ENCODE measurements at regions not wholly inside any gene's neighbourhood (a gene's known extent, or its start where the extent isn't known, plus 50 kb on each side); places are given as distances from the start of the nearest gene placed in this dataset.

DNA sequence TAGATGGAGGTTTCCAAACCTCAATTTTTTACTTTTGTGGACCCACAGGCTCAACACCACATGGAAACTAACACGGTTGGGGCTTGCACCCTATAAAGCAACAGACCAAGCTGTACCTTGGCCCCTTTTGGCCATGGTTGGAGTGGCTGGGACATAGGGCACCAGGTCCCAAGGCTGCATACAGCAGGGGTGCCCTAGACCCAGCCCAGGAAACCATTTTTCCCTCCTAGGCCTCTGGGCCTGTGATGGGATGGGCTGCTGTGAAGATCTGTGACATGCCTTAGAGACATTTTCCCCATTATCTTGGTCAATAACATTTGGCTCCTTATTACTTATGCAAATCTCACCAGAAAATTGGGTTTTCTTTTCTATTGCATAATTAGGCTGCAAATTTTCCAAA lies 337.0 kb upstream of the CADM2 start:
- Histone ChIP-seq H3K18ac (ENCODE audit: extremely low read depth, low read length) (no peak overlapping the region), H3K4ac (replicated peaks; ENCODE audit: insufficient read length, low read depth, low read length) (no peak overlapping the region), H3K9me3 (ENCODE audit: insufficient read depth in 2 of 2, low read depth in 1 of 2, low read length in 1 of 2) (peaks cover 11 to 12% of the 10 kb centered on the region in 2 experiments; a peak in 3 of 4 replicates), H3K9ac (replicated peaks in 1 of 4; ENCODE audit: extremely low read depth in 1 of 4, low read depth in 3 of 4, low read length in 3 of 4) (no peak overlapping the region), H3K27me3 (replicated peaks in 1 of 4; ENCODE audit: control insufficient read depth in 3 of 4, extremely low read depth in 1 of 4, insufficient read depth in 3 of 4, low read length in 3 of 4) (no peaks in the 10 kb centered on the region), H2AK5ac (ENCODE audit: low read depth, low read length) (no peak overlapping the region), H3K79me1 (ENCODE audit: low read depth, low read length) (no peaks in the 10 kb centered on the region), H3K4me3 (ENCODE audit: extremely low read depth in 1 of 4, insufficient read depth in 2 of 4, low read depth in 3 of 4, low read length in 4 of 4) (no peak overlapping the region), H2BK5ac (ENCODE audit: low read depth, low read length) (no peak overlapping the region), H2BK12ac (ENCODE audit: low read depth, low read length) (no peak overlapping the region), H3K27ac (ENCODE audit: low read depth, low read length) (no peak overlapping the region), H3K56ac (replicated peaks; ENCODE audit: insufficient read length, low read depth, low read length) (no peak overlapping the region), H2AFZ (ENCODE audit: low read length) (no peak overlapping the region), H4K5ac (ENCODE audit: insufficient read length, low read depth, low read length) (no peak overlapping the region), H3K79me2 (ENCODE audit: control insufficient read depth in 1 of 2, insufficient read depth in 2 of 2, low read length in 2 of 2) (no peaks in the 10 kb centered on the region), H3K4me1 (replicated peaks in 1 of 4; ENCODE audit: control insufficient read depth in 3 of 4, insufficient read depth in 4 of 4, low read length in 3 of 4) (no peaks in the 10 kb centered on the region), H3K23ac (ENCODE audit: insufficient read length) (no peak overlapping the region), H3K14ac (ENCODE audit: insufficient read length) (no peak overlapping the region), H2BK20ac (ENCODE audit: low read length) (no peak overlapping the region), H4K91ac (replicated peaks; ENCODE audit: insufficient read length, low read length) (no peak overlapping the region), H4K8ac (ENCODE audit: extremely low read depth, insufficient read depth, low read length) (no peak overlapping the region), H3K36me3 (ENCODE audit: control insufficient read depth in 2 of 4, insufficient read depth in 4 of 4, low read length in 3 of 4) (no peaks in the 10 kb centered on the region), H3K23me2 (ENCODE audit: low read depth, low read length) (no peaks in the 10 kb centered on the region), H3K4me2 (ENCODE audit: insufficient read depth in 1 of 2, low read depth in 2 of 2, low read length in 2 of 2) (no peak overlapping the region), H2BK120ac (replicated peaks; ENCODE audit: low read depth, low read length) (no peak overlapping the region), H2BK15ac (ENCODE audit: low read length) (no peak overlapping the region), H4K20me1 (replicated peaks in 1 of 2; ENCODE audit: control insufficient read depth in 1 of 2, insufficient read depth in 2 of 2, low read length in 2 of 2) (no peaks in the 10 kb centered on the region)
- ChIA-PET POLR2A (ENCODE audit: partially characterized antibody) (no interaction called here), CTCF (ENCODE audit: partially characterized antibody) (no interaction called here)
- DNase-seq (ENCODE audit: low read depth in 1 of 2, low spot score in 2 of 2) (no peak), FAIRE-seq (no peak)
- WGBS, 2 experiments (ENCODE audit: extremely low coverage in 1 of 2, insufficient coverage in 1 of 2, insufficient read length in 1 of 2, insufficient replicate concordance in 2 of 2, low coverage in 1 of 2, low lambda C conversion rate in 2 of 2, missing lambda C conversion rate in 1 of 2) = 85% methylated on average over 1 of the region's 1 CpG; no CpG with 5 or more reads in 1 of the 2 experiments
- no peak for TF ChIP-seq RNF2 (IDR thresholded peaks at IDR 0.05; ENCODE audit: borderline replicate concordance, low read depth, low read length, missing control alignments, poor library complexity, severe bottlenecking)
- TF ChIP-seq, protein P1, sequence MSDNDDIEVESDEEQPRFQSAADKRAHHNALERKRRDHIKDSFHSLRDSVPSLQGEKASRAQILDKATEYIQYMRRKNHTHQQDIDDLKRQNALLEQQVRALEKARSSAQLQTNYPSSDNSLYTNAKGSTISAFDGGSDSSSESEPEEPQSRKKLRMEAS (IDR thresholded peaks at IDR 0.05) = no peak
- no peak for TF ChIP-seq ZNF274 (IDR thresholded peaks at IDR 0.05; ENCODE audit: borderline replicate concordance, extremely low read depth, low read length)
- no peak for TF ChIP-seq SP2 (IDR thresholded peaks at IDR 0.05; ENCODE audit: low read length)
- no peak for TF ChIP-seq CEBPB (IDR thresholded peaks at IDR 0.05; ENCODE audit: low read depth, low read length)
- no peak for TF ChIP-seq YY1 (IDR thresholded peaks at IDR 0.05; ENCODE audit: low read depth, low read length)
- TF ChIP-seq RBBP5 (IDR thresholded peaks at IDR 0.05; ENCODE audit: borderline replicate concordance, low read depth, low read length) = no peak
- TF ChIP-seq BACH1 (IDR thresholded peaks at IDR 0.05; ENCODE audit: low read length) = no peak
